ENCODE measurements at regions not wholly inside any gene's neighbourhood (a gene's known extent, or its start where the extent isn't known, plus 50 kb on each side); places are given as distances from the start of the nearest gene placed in this dataset.

DNA sequence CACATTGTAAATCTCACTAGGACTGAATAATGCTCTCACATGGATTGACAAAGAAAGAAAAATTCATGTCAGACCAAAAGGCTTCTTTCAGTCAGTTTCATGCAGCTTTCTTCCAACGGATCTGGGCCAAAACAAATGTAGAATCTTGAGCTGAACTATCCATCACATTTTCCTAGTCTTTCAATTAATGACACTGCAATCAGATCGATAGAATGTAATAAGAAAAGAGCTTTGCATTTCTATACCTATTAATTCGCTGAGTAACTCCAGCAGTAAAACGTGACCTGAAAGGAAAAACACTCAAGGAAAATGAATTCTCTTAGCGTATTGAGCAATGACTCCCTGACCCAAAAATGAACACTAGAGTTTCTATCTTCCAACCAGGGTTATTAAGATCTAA is 194.8 kb upstream of the BLID start:
- H4K5ac ChIP-seq (ENCODE audit: insufficient read length, low read depth, low read length): no peak overlapping the region
- DNase-seq (ENCODE audit: low read depth in 1 of 2, low spot score in 2 of 2) (no peak), FAIRE-seq (no peak)
- H3K4me2 ChIP-seq (ENCODE audit: insufficient read depth in 1 of 2, low read depth in 2 of 2, low read length in 2 of 2): no peak overlapping the region
- no peak overlapping the region for H2BK5ac ChIP-seq (ENCODE audit: low read depth, low read length)
- no peak overlapping the region for H2BK20ac ChIP-seq (ENCODE audit: low read length)
- CTCF ChIA-PET (ENCODE audit: partially characterized antibody): interaction anchor here (0.9 to 1.2 kb wide), 2 partner anchors 195 to 464 kb away, joined by 3 read pairs; no protein-coding TSS in a partner anchor
- H3K56ac ChIP-seq (replicated peaks; ENCODE audit: insufficient read length, low read depth, low read length): no peak overlapping the region
- H2BK120ac ChIP-seq (replicated peaks; ENCODE audit: low read depth, low read length): no peak overlapping the region
- no peak overlapping the region for H3K9ac ChIP-seq (replicated peaks in 1 of 4; ENCODE audit: extremely low read depth in 1 of 4, low read depth in 3 of 4, low read length in 3 of 4)
- H3K79me1 ChIP-seq (ENCODE audit: low read depth, low read length): no peaks in the 10 kb centered on the region
- H3K14ac ChIP-seq (ENCODE audit: insufficient read length): no peak overlapping the region
- no peaks in the 10 kb centered on the region for H4K20me1 ChIP-seq (replicated peaks in 1 of 2; ENCODE audit: control insufficient read depth in 1 of 2, insufficient read depth in 2 of 2, low read length in 2 of 2)
- H4K91ac ChIP-seq (replicated peaks; ENCODE audit: insufficient read length, low read length): no peak overlapping the region
- H3K18ac ChIP-seq (ENCODE audit: extremely low read depth, low read length): no peak overlapping the region
- H3K23ac ChIP-seq (ENCODE audit: insufficient read length): no peak overlapping the region
- H2BK15ac ChIP-seq (ENCODE audit: low read length): no peak overlapping the region
- H3K79me2 ChIP-seq (ENCODE audit: control insufficient read depth in 1 of 2, insufficient read depth in 2 of 2, low read length in 2 of 2): no peaks in the 10 kb centered on the region
- H3K9me3 ChIP-seq (ENCODE audit: insufficient read depth in 2 of 2, low read depth in 1 of 2, low read length in 1 of 2): no peaks in the 10 kb centered on the region
- no peaks in the 10 kb centered on the region for H3K27me3 ChIP-seq (replicated peaks in 1 of 4; ENCODE audit: control insufficient read depth in 3 of 4, extremely low read depth in 1 of 4, insufficient read depth in 3 of 4, low read length in 3 of 4)
- no peak overlapping the region for H3K27ac ChIP-seq (ENCODE audit: low read depth, low read length)
- no peak overlapping the region for H3K4me3 ChIP-seq (ENCODE audit: extremely low read depth in 1 of 4, insufficient read depth in 2 of 4, low read depth in 3 of 4, low read length in 4 of 4)
- no peaks in the 10 kb centered on the region for H3K36me3 ChIP-seq (ENCODE audit: control insufficient read depth in 2 of 4, insufficient read depth in 4 of 4, low read length in 3 of 4)
- no peak overlapping the region for H2BK12ac ChIP-seq (ENCODE audit: low read depth, low read length)
- H2AK5ac ChIP-seq (ENCODE audit: low read depth, low read length): no peak overlapping the region
- POLR2A ChIA-PET (ENCODE audit: partially characterized antibody): interaction anchor here (0.7 kb wide), 1 partner anchor 9 kb away, joined by 3 read pairs; no protein-coding TSS in a partner anchor
- no peak overlapping the region for H3K4ac ChIP-seq (replicated peaks; ENCODE audit: insufficient read length, low read depth, low read length)
- H4K8ac ChIP-seq (ENCODE audit: extremely low read depth, insufficient read depth, low read length): no peak overlapping the region
- no peak overlapping the region for H2AFZ ChIP-seq (ENCODE audit: low read length)
- 80% methylated on average over 5 of the region's 5 CpGs; no CpG with 5 or more reads in 1 of the 2 experiments for whole genome bisulfite sequencing, 2 experiments (ENCODE audit: extremely low coverage in 1 of 2, insufficient coverage in 1 of 2, insufficient read length in 1 of 2, insufficient replicate concordance in 2 of 2, low coverage in 1 of 2, low lambda C conversion rate in 2 of 2, missing lambda C conversion rate in 1 of 2)
- H3K23me2 ChIP-seq (ENCODE audit: low read depth, low read length): no peaks in the 10 kb centered on the region
- peaks cover 2 to 10% (median 5%) of the 10 kb centered on the region in 4 experiments; a peak in 4 of 7 replicates for H3K4me1 ChIP-seq (replicated peaks in 1 of 4; ENCODE audit: control insufficient read depth in 3 of 4, insufficient read depth in 4 of 4, low read length in 3 of 4)
- TF ChIP-seq CBX5 (IDR thresholded peaks at IDR 0.05; ENCODE audit: low read depth, low read length) (no peak), RXRA (IDR thresholded peaks at IDR 0.05; ENCODE audit: insufficient read depth, low read depth, low read length) (no peak), HDAC6 (IDR thresholded peaks at IDR 0.05; ENCODE audit: low read depth, low read length) (no peak), POU5F1 (IDR thresholded peaks at IDR 0.05; ENCODE audit: low read depth, low read length) (no peak), TCF12 (IDR thresholded peaks at IDR 0.05; ENCODE audit: low read depth, low read length) (no peak), EZH2 (IDR thresholded peaks at IDR 0.05; ENCODE audit: low read depth, low read length, severe bottlenecking) (no peak), SP2 (IDR thresholded peaks at IDR 0.05; ENCODE audit: low read length) (no peak), CHD2 (IDR thresholded peaks at IDR 0.05; ENCODE audit: low read length) (no peak), JUN (IDR thresholded peaks at IDR 0.05; ENCODE audit: low read depth, low read length) (no peak), EP300 (IDR thresholded peaks at IDR 0.05; ENCODE audit: borderline replicate concordance in 1 of 2, low read depth in 2 of 2, low read length in 2 of 2) (no peak), POLR2A (IDR thresholded peaks at IDR 0.05; ENCODE audit: control extremely low read depth in 1 of 2, low read depth in 2 of 2, low read length in 2 of 2) (no peak), TBP (IDR thresholded peaks at IDR 0.05; ENCODE audit: low read depth, low read length) (no peak)
- TF ChIP-seq, protein P1, sequence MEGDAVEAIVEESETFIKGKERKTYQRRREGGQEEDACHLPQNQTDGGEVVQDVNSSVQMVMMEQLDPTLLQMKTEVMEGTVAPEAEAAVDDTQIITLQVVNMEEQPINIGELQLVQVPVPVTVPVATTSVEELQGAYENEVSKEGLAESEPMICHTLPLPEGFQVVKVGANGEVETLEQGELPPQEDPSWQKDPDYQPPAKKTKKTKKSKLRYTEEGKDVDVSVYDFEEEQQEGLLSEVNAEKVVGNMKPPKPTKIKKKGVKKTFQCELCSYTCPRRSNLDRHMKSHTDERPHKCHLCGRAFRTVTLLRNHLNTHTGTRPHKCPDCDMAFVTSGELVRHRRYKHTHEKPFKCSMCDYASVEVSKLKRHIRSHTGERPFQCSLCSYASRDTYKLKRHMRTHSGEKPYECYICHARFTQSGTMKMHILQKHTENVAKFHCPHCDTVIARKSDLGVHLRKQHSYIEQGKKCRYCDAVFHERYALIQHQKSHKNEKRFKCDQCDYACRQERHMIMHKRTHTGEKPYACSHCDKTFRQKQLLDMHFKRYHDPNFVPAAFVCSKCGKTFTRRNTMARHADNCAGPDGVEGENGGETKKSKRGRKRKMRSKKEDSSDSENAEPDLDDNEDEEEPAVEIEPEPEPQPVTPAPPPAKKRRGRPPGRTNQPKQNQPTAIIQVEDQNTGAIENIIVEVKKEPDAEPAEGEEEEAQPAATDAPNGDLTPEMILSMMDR (IDR thresholded peaks at IDR 0.05; ENCODE audit: control extremely low read depth in 1 of 3, insufficient read depth in 1 of 3, low read depth in 1 of 3, low read length in 3 of 3): no peak

All from H1 (cell line).